Ascending aorta (tissue), 2 donors: ENCODE measurements at regions not wholly inside any gene's neighbourhood (a gene's known extent, or its start where the extent isn't known, plus 50 kb on each side); places are given as distances from the start of the nearest gene placed in this dataset.

ENCODE experiments used
- DNase-seq, 2 donors: peaks; one replicate each; pipeline ENCODE4 v3.0.0-alpha.2; 2019; ENCODE audit warnings: low spot score in 2 of 2
- H3K27ac ChIP-seq, 2 donors: fragments of 200-600 bp; sonication (generic); one replicate each; pipeline ENCODE4 v1.5.1; 2016 to 2017; ENCODE audit warnings: mild to moderate bottlenecking in 1 of 2
- H3K27me3 ChIP-seq: fragments of 200-600 bp; sonication (generic); one replicate; pipeline ENCODE4 v1.5.1; 2017
- H3K36me3 ChIP-seq, 2 donors: fragments of 200-600 bp; sonication (generic); one replicate each; pipeline ENCODE4 v1.5.1; 2016
- H3K4me1 ChIP-seq, 2 donors: fragments of 200-600 bp; sonication (generic); one replicate each; pipeline ENCODE4 v1.5.1; 2016 to 2017; ENCODE audit warnings: mild to moderate bottlenecking in 1 of 2
- H3K4me3 ChIP-seq, 2 donors: fragments of 200-600 bp; sonication (generic); one replicate each; pipeline ENCODE4 v1.5.1; 2016 to 2017; ENCODE audit warnings: mild to moderate bottlenecking in 1 of 2
- H3K9me3 ChIP-seq, 2 donors: fragments of 200-600 bp; sonication (generic); one replicate each; pipeline ENCODE4 v1.5.1; 2016
- CTCF ChIP-seq, 3 experiments: fragments of 200-600 bp in 2 of 3; fragments of 450-650 bp in 1 of 3; sonication (generic) in 2 of 3; IDR thresholded peaks; one replicate each; pipeline ENCODE4 v1.5.1; 2016 to 2019; ENCODE audit warnings: antibody characterized with exemption in 3 of 3, mild to moderate bottlenecking in 1 of 3, moderate library complexity in 1 of 3
- intact Hi-C: fragments of 100-400 bp; cut with DNase I; formaldehyde crosslinking; loops from one replicate; pipeline ENCODE4 v1.15.1; 2023

GRCh38 chr4:129220254-129220653 is 124.3 kb downstream of the C4orf33 start:
- DNase-seq, result no peak
- Histone ChIP-seq H3K9me3 (no peaks in the 10 kb centered on the region), H3K27ac (no peak overlapping the region), H3K27me3 (no peaks in the 10 kb centered on the region), H3K4me3 (no peak overlapping the region), H3K4me1 (no peaks in the 10 kb centered on the region), H3K36me3 (no peaks in the 10 kb centered on the region)
- TF ChIP-seq CTCF (IDR thresholded peaks at IDR 0.05), result no peak
- intact Hi-C loops, result no loop called here

GRCh38 chr4:129223945-129224344 is 128.0 kb downstream of the C4orf33 start:
- intact Hi-C loops, result no loop called here
- DNase-seq, result no peak
- TF ChIP-seq CTCF (IDR thresholded peaks at IDR 0.05), result no peak
- Histone ChIP-seq H3K27me3 (no peaks in the 10 kb centered on the region), H3K27ac (no peak overlapping the region), H3K9me3 (no peaks in the 10 kb centered on the region), H3K4me1 (no peaks in the 10 kb centered on the region), H3K4me3 (no peak overlapping the region), H3K36me3 (no peaks in the 10 kb centered on the region)

- Histone ChIP-seq H3K4me1 (no peaks in the 10 kb centered on the region), H3K36me3 (no peaks in the 10 kb centered on the region), H3K4me3 (no peak overlapping the region), H3K27ac (no peak overlapping the region), H3K27me3 (no peaks in the 10 kb centered on the region), H3K9me3 (no peaks in the 10 kb centered on the region)
- no peak for TF ChIP-seq CTCF (IDR thresholded peaks at IDR 0.05)
- no peak for DNase-seq
- intact Hi-C loops, result no loop called here
Observed at GRCh38 chr4:129230846-129231245, 134.9 kb downstream of the C4orf33 start.

GRCh38 chr4:129231945-129232588 is 136.1 kb downstream of the C4orf33 start:
- Histone ChIP-seq H3K27me3 (no peaks in the 10 kb centered on the region), H3K9me3 (no peaks in the 10 kb centered on the region), H3K4me3 (no peak overlapping the region), H3K4me1 (no peaks in the 10 kb centered on the region), H3K27ac (no peak overlapping the region), H3K36me3 (no peaks in the 10 kb centered on the region)
- intact Hi-C loops, result no loop called here
- no peak for TF ChIP-seq CTCF (IDR thresholded peaks at IDR 0.05)
- no peak for DNase-seq

GRCh38 chr4:129232589-129233337 is 136.8 kb downstream of the C4orf33 start:
- no peaks in the 10 kb centered on the region for H3K4me1 ChIP-seq
- DNase-seq, result no peak
- no peaks in the 10 kb centered on the region for H3K36me3 ChIP-seq
- no peak overlapping the region for H3K4me3 ChIP-seq
- intact Hi-C loops, result no loop called here
- H3K27ac ChIP-seq, result no peak overlapping the region
- H3K27me3 ChIP-seq, result no peaks in the 10 kb centered on the region
- H3K9me3 ChIP-seq, result no peaks in the 10 kb centered on the region
- TF ChIP-seq CTCF (IDR thresholded peaks at IDR 0.05), result no peak
